ENCODE measurements at regions not wholly inside any gene's neighbourhood (a gene's known extent, or its start where the extent isn't known, plus 50 kb on each side); places are given as distances from the start of the nearest gene placed in this dataset.

GRCh38 chr3:24588629-24589512, 94.2 kb upstream of the THRB start:
- no peaks in the 10 kb centered on the region for H3K27me3 ChIP-seq (replicated peaks; ENCODE audit: insufficient read depth)
- no peaks in the 10 kb centered on the region for H3K36me3 ChIP-seq (ENCODE audit: low read depth)
- H3K27ac ChIP-seq, result no peak overlapping the region
- no peak overlapping the region for H3K9ac ChIP-seq
- no peaks in the 10 kb centered on the region for H3K79me2 ChIP-seq (ENCODE audit: insufficient read depth)
- 63 to 65% methylated on average over 6 of the region's 6 CpGs for WGBS, 2 experiments (ENCODE audit: low coverage in 1 of 2, low lambda C conversion rate in 2 of 2, missing lambda C conversion rate in 2 of 2)
- in situ Hi-C loops (cut with MboI), result no loop called here
- H3K4me3 ChIP-seq, result no peak overlapping the region
- no peak overlapping the region for H3K4me2 ChIP-seq (ENCODE audit: unreplicated experiment)
- TF ChIP-seq EZH2 (IDR thresholded peaks at IDR 0.05; ENCODE audit: insufficient read depth, poor library complexity, severe bottlenecking) (no peak), EZH2phosphoT487 (IDR thresholded peaks at IDR 0.05; ENCODE audit: insufficient read depth, low read depth) (no peak)
- no peak for DNase-seq
- H3F3A ChIP-seq (ENCODE audit: insufficient read depth), result peaks cover 24% of the 10 kb centered on the region
- no peaks in the 10 kb centered on the region for H3K9me2 ChIP-seq (ENCODE audit: insufficient read depth)
- H4K20me1 ChIP-seq (ENCODE audit: insufficient read depth), result no peaks in the 10 kb centered on the region
- no peaks in the 10 kb centered on the region for H3K9me3 ChIP-seq (ENCODE audit: low read depth)
- H2AFZ ChIP-seq, result no peak overlapping the region
- peaks cover 30% of the 10 kb centered on the region for H3K4me1 ChIP-seq (ENCODE audit: insufficient read depth)

- Histone ChIP-seq H3K27me3 (replicated peaks; ENCODE audit: insufficient read depth) (no peaks in the 10 kb centered on the region), H3K27ac (no peak overlapping the region), H3K4me2 (ENCODE audit: unreplicated experiment) (no peak overlapping the region), H2AFZ (no peak overlapping the region), H4K20me1 (ENCODE audit: insufficient read depth) (no peaks in the 10 kb centered on the region), H3K9me2 (ENCODE audit: insufficient read depth) (no peaks in the 10 kb centered on the region), H3K4me3 (no peak overlapping the region), H3K4me1 (ENCODE audit: insufficient read depth) (peaks cover 35% of the 10 kb centered on the region), H3K36me3 (ENCODE audit: low read depth) (no peaks in the 10 kb centered on the region), H3F3A (ENCODE audit: insufficient read depth) (peaks cover 29% of the 10 kb centered on the region), H3K9me3 (ENCODE audit: low read depth) (no peaks in the 10 kb centered on the region), H3K79me2 (ENCODE audit: insufficient read depth) (no peaks in the 10 kb centered on the region), H3K9ac (no peak overlapping the region)
- TF ChIP-seq EZH2phosphoT487 (IDR thresholded peaks at IDR 0.05; ENCODE audit: insufficient read depth, low read depth) (no peak), EZH2 (IDR thresholded peaks at IDR 0.05; ENCODE audit: insufficient read depth, poor library complexity, severe bottlenecking) (no peak)
- in situ Hi-C loops (cut with MboI), result no loop called here
- DNase-seq, result no peak
- 3 to 5% methylated on average over 1 of the region's 1 CpG for WGBS, 2 experiments (ENCODE audit: low coverage in 1 of 2, low lambda C conversion rate in 2 of 2, missing lambda C conversion rate in 2 of 2)
Observed at GRCh38 chr3:24589513-24589851, 94.8 kb upstream of the THRB start.

GRCh38 chr3:24589931-24590880, 95.6 kb upstream of the THRB start:
- in situ Hi-C loops (cut with MboI), result no loop called here
- no peak overlapping the region for H2AFZ ChIP-seq
- no peaks in the 10 kb centered on the region for H4K20me1 ChIP-seq (ENCODE audit: insufficient read depth)
- TF ChIP-seq EZH2phosphoT487 (IDR thresholded peaks at IDR 0.05; ENCODE audit: insufficient read depth, low read depth) (no peak), EZH2 (IDR thresholded peaks at IDR 0.05; ENCODE audit: insufficient read depth, poor library complexity, severe bottlenecking) (no peak)
- H3K27ac ChIP-seq, result no peak overlapping the region
- H3K4me1 ChIP-seq (ENCODE audit: insufficient read depth), result peaks cover 35% of the 10 kb centered on the region
- DNase-seq, result peak; percentile 30
- no peaks in the 10 kb centered on the region for H3K9me3 ChIP-seq (ENCODE audit: low read depth)
- no peaks in the 10 kb centered on the region for H3K79me2 ChIP-seq (ENCODE audit: insufficient read depth)
- WGBS, 2 experiments (ENCODE audit: low coverage in 1 of 2, low lambda C conversion rate in 2 of 2, missing lambda C conversion rate in 2 of 2), result 47 to 60% methylated on average over 3 of the region's 3 CpGs
- H3K36me3 ChIP-seq (ENCODE audit: low read depth), result no peaks in the 10 kb centered on the region
- no peaks in the 10 kb centered on the region for H3K27me3 ChIP-seq (replicated peaks; ENCODE audit: insufficient read depth)
- no peaks in the 10 kb centered on the region for H3K9me2 ChIP-seq (ENCODE audit: insufficient read depth)
- H3K9ac ChIP-seq, result no peak overlapping the region
- no peak overlapping the region for H3K4me3 ChIP-seq
- H3K4me2 ChIP-seq (ENCODE audit: unreplicated experiment), result peak overlapping the region; percentile 63
- H3F3A ChIP-seq (ENCODE audit: insufficient read depth), result peaks cover 34% of the 10 kb centered on the region

- no peaks in the 10 kb centered on the region for H3K9me2 ChIP-seq (ENCODE audit: insufficient read depth)
- no peaks in the 10 kb centered on the region for H3K36me3 ChIP-seq (ENCODE audit: low read depth)
- TF ChIP-seq EZH2phosphoT487 (IDR thresholded peaks at IDR 0.05; ENCODE audit: insufficient read depth, low read depth), result no peak
- DNase-seq, result no peak
- H3K79me2 ChIP-seq (ENCODE audit: insufficient read depth), result no peaks in the 10 kb centered on the region
- no peaks in the 10 kb centered on the region for H4K20me1 ChIP-seq (ENCODE audit: insufficient read depth)
- peak overlapping the region; percentile 32 for H3K4me2 ChIP-seq (ENCODE audit: unreplicated experiment)
- no peak overlapping the region for H2AFZ ChIP-seq
- H3K27me3 ChIP-seq (replicated peaks; ENCODE audit: insufficient read depth), result no peaks in the 10 kb centered on the region
- peaks cover 44% of the 10 kb centered on the region for H3K4me1 ChIP-seq (ENCODE audit: insufficient read depth)
- peak overlapping the region; percentile 33 for H3K27ac ChIP-seq
- in situ Hi-C loops (cut with MboI), result no loop called here
- H3F3A ChIP-seq (ENCODE audit: insufficient read depth), result peaks cover 35% of the 10 kb centered on the region
- H3K9ac ChIP-seq, result no peak overlapping the region
- H3K9me3 ChIP-seq (ENCODE audit: low read depth), result no peaks in the 10 kb centered on the region
- no peak overlapping the region for H3K4me3 ChIP-seq
Observed at GRCh38 chr3:24591191-24591590, 96.5 kb upstream of the THRB start.

Data from GM23248 (cell line).